ENCODE measurements at regions not wholly inside any gene's neighbourhood (a gene's known extent, or its start where the extent isn't known, plus 50 kb on each side); places are given as distances from the start of the nearest gene placed in this dataset.

DNA sequence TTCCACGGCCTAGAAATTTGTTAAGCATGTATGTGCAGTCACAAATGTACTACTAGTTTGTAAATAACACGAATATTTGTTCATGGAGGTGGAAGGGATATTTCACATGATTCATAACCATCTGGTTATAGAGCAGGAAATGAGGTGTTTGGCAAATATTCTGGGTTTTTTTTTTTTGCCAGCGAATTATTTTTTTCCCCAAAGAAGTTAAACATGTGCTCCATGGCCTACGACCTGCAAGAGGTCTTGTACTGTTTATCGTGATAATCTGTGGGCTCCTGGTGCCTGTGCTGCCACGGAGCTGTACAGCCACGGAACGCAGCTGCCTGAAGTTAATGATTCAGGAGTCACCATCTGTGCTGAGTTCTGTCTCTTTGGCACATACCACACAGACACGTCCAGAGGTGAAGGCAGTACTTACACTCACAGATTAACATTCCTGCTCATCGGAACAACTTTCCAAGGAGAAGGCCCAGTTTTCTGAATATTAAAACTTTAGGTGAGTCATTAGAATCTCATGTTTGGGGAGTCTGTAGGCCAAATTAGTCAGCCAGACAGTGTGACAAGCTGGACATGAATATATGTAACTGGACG, 156.3 kb downstream of the TMX1 start:
- DNase-seq (ENCODE audit: low spot score) = peak; percentile 54

DNA sequence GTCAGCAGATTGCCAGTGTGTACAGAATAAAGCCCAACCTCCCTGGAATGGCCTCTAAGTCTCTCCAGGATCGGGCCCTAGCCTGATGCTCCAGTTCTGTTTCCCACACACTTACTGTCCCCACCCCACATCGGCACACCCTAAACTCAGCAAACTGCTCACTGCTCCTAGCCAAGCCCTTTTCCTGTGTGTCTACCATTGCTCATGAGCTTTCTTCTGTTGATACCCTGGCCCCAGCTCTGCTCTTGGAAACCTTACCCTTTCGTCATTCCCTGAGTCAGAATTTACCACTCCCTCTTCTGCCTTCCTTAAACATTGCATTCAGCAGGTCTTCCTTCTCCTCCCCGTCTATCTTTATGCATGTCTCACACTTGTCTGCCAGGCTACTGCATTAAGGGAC, 158.9 kb downstream of the TMX1 start:
- peak; percentile 31 for DNase-seq (ENCODE audit: low spot score)

DNA sequence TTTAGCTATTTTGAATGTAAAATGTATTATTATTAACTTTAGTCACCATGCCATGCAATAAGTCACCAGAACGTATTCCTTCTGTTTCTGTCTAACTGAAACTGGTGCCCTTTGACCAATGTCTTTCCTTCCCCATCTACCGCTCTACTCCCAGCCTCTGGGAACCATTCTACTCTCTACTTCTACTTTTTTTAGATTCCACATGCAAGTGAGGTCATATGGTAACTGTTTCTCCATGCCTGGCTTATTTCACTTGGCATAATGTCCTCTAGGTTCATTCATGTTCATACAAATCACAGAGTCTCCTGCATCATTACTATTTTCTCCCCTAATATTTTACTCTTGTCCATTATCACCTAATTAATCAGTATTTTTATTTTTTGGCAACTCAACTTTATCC, 160.1 kb downstream of the TMX1 start:
- no peak for DNase-seq (ENCODE audit: low spot score)

DNA sequence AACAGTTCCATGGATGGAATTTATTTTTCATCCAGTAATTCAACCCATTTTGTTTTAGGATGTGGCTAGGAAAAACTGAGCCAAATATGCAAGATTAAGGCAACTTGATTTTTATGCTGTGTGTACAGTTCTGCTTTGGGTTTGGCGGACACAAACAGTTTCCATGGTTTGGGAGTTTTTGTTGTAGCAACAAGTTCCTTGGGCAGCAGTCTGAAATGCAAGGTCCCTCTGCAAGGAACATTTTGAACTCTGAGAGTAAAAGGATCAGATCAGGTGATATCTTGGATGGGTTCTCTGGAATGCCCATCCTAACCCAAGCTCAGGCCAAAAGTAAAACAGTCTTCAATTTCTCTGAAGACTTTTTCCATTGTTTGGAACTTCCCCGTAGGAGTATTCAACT, 161.2 kb downstream of the TMX1 start:
- DNase-seq (ENCODE audit: low spot score) = no peak

DNA sequence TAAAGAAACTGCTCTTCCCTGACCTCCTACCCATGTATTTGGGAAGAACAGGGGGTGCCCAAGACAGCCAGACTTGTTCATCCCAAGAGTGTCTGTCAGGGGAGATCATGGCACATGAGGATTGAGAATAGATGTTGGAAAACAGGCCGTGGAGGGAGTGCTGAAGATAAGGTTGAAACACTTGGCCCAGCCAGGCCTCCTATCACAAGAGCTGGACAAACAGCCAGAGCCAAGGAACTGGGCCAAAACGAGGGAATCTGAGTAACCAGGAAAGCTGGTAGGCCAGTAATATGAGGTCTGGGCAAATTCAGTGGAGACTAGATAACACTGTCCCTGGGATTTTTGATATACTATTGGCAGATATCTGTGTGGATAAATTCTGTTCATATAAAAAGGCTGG, 161.7 kb downstream of the TMX1 start:
- DNase-seq (ENCODE audit: low spot score) = no peak

DNA sequence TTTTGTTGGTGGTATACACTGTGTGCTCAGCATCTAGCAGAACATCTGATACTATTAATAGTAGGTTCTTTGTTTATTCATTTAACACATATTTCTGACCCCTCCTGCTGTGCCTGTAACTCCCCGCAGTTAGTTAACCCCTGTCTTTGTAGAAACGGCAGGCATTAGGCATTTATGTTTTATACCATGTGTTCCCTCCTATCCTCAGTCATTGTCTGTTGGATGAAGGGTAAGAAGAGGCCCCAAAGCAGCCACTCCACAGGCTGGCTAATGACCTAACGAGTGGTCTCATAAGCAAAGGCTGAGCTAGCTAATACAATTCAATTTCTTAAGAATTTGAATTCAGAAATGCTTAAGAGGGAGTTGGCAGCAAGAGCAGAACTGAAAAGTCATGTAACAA, 170.8 kb downstream of the TMX1 start:
- no peak for DNase-seq (ENCODE audit: low spot score)

DNA sequence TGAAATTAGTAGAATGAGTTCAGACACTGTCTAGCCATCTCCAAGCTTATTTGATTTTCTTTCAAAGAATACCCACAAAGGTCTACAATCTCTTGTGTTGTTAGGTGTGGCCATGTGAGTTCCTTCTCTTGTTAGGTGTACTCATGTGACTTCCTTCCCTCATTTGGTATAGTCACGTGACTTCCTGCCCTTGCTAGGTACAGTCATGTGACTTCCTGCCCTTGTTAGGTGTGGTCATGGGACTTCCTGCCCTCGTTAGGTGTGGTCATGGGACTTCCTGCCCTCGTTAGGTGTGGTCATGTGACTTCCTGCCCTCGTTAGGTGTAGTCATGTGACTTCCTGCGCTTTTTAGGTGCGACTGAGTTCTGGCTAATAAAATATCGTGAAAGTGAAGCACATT, 179.6 kb downstream of the TMX1 start:
- no peak for DNase-seq (ENCODE audit: low spot score)

DNA sequence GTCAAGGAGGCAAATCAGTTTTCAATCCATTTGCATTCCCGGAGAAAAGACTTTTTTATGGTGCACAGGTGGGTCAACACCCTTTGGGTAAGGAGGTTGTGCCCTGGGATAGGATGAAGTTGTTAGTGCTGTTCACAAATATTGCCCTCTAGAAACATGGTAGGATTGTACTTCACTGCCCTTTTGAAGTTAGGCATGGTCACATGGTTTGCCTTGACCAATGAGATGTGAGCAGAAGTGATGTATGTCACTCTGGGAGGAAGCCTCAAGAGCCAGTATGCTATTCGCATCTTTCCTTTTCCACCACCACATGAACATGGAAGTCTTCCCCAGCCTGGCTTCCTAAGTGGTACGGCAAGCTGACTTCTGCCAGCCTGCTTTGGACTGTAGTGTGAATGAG, 182.7 kb downstream of the TMX1 start:
- DNase-seq (ENCODE audit: low spot score) = no peak

DNA sequence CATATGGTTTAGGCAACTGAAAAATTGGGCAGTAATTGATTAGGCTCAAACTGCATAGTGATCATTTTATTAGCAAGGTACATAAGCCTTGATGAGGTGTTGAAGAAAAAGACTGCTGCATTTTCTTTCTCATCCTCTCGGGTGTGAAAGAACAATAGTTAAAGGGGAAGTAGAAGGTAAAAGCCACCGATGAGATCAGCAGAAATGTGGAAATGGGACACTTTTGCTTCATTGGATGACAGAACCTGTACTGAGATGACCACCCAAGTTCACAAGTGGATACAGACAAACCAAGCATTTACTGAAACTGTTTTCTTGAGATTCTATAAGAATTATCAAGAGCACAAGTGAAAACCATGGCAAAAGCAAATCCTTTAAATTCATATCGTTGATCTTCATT, 184.0 kb downstream of the TMX1 start:
- no peak for DNase-seq (ENCODE audit: low spot score)

DNA sequence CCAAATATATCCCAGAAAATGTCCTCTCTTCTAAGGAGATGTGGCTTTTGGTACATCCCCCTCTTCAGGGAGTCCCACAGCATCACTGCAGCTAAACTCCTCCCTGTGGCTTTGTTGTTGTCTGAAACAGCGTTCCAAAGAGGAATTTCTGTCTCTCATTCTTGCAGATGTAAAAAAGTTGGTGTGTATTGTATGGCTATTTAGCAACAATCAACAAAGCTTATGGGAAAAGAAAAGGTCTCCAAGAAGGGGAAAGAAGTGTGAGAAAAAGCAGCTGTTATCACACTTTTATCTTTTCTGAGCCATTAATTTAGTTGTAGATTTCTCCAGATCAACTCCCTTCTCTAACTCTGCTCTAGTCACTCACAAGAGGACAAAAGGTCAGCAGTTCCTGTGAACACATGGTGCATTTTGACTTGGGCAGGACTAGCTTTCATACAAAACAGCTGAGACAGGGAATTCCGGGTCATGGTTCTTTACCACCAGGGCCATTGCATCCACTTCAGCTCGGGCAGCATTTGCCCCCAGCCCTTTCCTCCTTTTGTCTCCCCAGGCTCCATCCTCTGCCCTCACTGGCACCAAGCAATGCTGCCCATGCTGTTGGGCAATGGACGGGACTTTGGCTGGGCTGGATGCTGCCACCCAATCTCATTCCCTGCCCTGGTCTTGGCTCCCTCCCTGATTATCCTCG, 184.7 kb downstream of the TMX1 start:
- peak; percentile 44 for DNase-seq (ENCODE audit: low spot score)

DNA sequence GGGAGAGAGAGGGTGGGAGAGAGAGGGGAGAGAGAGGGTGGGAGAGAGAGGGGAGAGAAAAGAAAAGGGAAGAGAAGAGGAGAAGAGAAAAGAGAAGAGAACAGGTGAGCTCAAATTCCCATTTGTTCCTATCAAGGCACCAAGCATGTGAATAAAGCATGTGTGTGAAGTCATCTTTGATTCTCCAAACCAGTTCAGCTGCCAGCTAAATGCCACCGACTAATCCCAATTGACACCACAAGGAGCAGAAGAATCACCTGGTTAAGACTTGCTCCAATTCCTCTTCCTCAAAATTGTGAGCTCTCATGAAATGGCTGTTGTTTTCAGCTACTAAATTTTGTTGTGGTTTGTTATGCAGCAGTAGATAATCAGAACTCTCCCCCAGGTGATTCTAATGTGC, 188.9 kb downstream of the TMX1 start:
- DNase-seq (ENCODE audit: low spot score) = no peak

DNA sequence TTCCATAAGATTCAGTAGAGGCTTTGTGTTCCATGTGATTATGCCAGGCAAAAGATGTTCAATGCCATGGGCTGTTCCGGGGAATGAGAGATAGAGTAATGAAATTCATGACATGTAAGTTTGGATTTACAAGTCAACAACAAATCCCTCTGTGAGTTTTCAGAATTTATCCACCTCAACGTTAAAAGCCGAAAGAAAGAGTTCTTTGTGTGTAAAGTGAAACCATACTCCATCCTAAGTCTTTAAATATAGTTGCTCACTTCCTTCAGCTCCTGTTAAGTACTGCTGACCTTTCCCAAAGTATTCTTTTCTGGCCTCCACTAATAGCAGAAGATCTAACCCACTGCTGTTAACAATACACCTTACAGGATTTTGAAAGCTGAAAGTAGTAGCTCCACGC, 190.0 kb downstream of the TMX1 start:
- no peak for DNase-seq (ENCODE audit: low spot score)

DNA sequence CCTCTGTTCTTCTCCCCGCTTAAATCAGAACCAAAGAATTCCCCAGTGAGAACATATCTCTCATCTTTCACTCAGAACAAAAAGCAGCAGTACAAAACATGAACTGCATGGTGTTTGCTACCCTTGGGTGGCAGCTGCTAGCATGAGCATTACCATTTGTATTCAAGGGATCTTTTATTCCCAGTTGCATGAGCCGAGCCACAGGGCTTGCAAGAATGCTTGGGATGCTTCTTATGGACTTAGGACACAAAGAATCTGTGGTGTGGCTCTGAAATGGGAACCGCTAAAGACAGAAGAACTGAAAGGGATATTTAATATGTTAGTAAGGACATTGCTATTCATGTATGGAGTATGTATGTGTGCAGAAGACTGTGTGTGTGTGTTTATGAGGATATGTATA, 190.6 kb downstream of the TMX1 start:
- DNase-seq (ENCODE audit: low spot score) = no peak

DNA sequence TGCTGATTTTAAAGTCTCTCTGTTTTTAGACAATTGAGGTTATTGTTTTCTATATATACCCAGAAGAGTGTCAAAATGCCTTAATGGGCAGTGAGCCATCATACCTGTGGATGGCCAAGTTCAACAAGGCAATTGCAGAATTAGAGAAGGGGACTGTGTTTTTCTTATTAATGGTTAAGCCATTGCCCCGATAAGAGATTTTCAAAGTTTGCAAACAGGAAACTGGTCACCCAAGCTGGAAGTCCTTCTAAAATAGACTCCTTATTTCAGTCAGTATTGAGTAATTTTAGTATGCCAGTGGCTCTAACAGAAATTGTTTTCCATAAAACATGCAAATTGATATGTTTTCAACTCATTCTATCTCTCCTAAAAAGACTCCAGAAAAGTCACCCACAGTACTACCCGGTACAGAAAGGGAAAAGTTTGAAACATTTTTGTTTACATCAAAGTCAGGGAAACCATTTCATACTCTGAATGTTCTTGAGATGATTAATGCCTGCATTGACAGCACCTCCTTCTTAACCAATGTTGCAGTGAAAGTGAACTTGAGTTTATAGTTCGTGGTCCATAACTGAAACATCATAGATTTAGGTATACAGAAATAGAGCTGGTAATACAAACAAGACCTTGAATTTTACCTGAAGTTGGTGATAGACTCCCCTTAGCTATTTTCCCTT, 191.1 kb downstream of the TMX1 start:
- DNase-seq (ENCODE audit: low spot score) = no peak

DNA sequence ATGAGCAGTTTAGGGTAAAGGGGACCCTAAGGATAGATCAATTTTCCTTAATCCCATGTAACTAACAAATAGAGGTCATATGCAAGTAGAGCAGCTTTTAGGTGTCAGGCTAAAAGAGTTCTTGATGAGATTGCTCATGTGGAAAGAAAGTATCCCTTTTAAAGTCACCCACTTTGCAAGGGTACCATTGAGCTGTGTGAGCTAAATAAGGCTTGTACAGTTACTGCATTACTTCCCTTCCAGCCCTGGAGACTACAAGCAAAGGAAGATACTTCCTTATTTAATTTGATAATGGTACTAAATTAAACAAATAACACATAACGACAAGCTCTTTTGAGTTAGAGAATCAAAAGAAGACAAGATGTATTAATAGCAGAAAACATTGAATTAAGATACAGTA, 191.7 kb downstream of the TMX1 start:
- DNase-seq (ENCODE audit: low spot score) = no peak

DNA sequence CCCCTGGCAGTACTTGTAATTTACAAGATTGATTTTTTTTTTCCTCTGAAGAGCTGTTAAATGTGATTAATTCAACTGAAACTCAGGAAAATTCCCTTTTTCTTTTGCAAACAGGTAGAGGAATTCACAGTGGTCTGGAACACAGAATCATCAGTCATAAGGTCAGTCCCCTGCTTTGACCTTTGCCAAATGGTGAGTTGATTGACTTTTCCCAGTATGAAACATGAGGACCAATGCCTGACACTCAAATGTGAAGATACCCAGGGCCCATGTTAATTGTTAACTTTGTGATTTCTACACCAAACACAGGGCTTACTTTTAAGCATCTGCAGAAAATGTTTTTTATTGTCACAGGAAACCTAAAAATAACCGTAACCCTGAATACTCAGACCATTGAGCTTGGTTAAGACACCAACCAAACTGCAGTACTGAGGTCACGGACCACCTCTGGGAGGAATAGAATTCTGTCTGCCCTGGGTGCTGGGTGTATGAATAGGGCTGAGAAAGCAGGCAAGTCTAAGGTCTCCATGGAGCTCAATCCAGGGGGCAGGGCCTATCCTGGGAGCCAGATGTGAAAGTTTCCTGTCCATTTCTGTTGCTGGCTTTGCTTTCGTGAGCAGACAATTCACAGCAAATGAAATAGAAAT, 192.4 kb downstream of the TMX1 start:
- DNase-seq (ENCODE audit: low spot score) = no peak

DNA sequence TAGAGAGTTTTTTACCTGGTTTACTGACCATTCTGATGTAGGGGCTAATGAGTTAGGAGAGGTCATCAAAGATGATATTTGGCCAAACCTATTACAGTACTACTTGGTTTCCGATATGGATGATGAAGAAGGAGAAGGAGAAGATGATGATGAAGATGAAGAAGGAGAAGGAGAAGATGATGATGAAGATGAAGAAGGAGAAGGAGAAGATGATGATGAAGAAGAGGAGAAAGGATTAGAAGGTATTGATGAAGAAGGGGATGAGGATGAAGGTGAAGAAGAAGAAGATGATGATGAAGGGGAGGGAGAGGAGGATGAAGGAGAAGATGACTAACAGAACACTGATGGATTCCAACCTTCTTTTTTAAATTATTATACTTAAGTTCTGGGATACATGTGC, 196.6 kb downstream of the TMX1 start:
- no peak for DNase-seq (ENCODE audit: low spot score)

DNA sequence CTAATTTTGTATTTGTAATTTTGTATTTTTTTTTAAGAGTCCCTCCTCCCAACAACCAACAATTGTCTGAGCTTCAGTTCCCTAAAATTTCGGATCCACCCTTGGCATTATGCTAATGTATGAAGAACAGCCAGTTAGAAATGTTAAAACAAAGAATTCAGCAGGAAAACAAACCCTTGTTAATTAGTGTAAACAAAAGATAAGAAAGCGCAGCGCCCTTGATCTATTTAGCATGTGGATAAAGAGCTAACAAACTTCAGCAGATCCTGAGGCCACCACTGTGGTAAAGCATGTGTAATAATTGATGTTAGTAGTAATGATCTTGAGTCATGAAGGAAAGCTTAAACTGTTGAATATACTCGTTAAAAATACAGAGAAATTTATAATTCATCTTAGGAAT, 199.8 kb downstream of the TMX1 start:
- DNase-seq (ENCODE audit: low spot score) = no peak

DNA sequence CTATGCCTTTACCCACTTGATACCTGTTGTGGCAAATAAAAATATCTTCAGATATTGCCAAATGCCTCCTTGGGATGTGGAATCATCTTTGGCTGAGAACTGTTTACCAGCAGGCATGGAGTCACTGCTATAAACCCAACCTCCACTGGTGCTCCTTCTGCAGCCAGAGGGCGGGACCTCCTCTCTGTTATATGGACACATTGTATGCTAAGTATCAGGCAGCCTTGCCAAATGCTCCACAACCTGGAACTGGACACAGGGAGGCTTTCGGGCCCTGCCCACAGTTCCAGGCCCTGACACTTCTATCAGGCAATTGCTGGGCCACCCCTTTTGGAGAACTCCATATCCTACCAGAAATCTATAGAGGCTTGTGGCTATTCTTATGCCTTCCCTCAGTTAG, 201.0 kb downstream of the TMX1 start:
- no peak for DNase-seq (ENCODE audit: low spot score)

DNA sequence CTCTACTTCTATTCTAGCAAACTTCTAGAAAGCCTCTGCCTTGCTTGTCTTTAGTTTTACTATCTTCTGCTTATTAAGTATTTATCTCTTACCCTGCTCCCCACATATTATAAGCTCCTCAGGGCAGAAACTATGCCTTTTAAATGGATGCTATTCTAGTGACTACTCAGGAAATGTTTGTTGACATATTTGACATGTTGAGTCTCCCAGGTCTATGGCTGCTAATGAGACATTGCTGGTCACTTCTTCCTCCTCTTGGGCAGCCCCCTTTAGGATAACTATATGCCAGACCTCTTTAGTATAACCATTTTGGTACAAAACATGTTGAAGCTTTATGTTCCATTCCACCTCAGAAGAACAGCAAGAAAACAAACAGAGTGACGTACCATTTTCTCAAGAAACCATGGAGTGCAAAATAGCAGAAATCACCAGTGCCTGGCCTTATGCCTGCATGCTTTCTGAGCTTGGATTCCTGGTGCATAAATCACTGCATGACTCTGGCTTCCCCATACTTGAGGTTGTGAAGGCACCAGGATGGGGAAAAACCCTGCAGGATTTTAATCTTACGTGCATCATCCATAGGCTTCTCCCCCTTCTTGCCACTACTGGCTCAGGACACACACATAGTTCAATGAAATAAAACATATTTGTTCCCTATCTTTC, 202.6 kb downstream of the TMX1 start:
- peak; percentile 72 for DNase-seq (ENCODE audit: low spot score)

DNA sequence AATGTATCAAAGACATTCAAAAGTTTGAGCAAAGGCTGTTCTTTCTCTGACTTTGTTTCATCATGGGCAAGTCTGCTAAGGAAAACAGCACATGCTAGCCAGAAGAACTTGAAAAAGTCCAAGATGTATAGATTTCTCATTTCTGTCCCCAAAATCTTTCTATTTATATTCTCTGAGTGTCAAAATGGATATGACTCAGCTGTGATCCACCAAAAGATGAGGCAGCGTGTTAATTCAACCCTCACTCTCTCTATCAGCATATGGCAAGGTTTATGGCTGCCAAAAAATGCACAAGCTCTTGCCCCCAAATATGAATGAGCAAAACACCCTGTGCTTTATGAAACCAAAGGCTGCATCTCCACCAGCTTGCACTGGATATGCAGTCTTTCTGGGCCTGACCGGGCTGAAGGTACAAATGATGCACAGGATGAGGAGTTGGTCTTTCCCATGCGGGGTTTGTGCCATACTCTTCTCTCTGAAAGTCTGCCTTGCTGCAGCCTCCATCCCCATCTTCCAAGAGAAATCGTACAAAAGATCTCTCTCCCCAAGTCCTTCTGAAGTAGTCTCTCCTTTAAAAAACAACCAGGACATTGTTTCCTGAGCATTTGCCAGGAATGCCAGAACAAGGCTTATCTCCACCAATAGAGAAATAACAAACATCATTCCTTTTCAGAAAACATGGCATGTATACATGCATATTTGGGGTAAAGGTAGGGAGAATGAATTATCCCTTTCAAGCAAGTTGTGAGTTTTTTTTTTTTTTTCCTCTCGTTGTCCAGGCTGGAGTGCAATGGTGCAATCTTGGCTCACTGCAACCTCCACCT, 203.4 kb downstream of the TMX1 start:
- no peak for DNase-seq (ENCODE audit: low spot score)

Measured in AG08396 (cell line).